SHP77 treated with DMSO at 0.1 percent for 48 hours (cell line): ENCODE measurements at regions not wholly inside any gene's neighbourhood (a gene's known extent, or its start where the extent isn't known, plus 50 kb on each side); places are given as distances from the start of the nearest gene placed in this dataset.

Source experiments
- DNase-seq: peaks from one replicate; lab custom pipeline; 2025; lab: John Stamatoyannopoulos, UW

DNA sequence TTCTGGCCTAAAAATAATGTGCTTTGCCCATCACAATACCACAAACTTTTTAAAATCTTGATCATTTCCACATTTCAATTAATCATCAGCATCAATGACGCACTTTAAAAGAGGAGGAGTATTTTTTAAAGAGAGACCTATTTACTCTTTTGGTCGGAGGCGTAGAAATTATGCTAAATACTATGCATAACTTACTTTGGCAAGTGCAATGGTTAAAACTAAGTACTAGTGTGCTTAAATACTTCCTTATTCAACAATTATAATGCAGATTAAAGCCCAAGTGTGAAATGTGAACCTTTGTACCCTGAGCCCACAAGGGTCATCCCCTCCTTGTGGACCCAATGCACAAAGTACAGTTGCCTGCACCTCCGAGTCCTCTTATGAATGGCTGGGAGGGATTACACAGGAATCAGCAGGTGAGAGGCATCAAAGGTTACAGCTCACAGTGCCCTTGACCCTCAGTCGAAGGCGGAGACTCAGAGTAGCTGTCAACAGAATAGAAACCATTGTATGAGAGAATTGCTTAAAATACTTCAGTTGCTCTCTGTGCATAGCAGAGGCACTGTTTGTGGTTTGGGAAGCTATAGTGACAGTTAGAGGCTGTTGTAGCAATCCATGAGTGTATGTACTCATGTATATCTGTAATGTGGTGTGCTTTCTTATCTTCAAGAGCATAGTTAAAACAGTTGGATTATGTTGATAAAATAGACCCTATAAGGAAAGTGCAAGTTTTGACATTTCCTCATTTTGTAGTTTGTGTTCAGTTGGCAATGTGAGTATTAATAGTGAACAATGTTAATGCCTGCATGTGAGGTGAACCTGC is 151.7 kb upstream of the ITGA4 start:
- DNase-seq: no peak

DNA sequence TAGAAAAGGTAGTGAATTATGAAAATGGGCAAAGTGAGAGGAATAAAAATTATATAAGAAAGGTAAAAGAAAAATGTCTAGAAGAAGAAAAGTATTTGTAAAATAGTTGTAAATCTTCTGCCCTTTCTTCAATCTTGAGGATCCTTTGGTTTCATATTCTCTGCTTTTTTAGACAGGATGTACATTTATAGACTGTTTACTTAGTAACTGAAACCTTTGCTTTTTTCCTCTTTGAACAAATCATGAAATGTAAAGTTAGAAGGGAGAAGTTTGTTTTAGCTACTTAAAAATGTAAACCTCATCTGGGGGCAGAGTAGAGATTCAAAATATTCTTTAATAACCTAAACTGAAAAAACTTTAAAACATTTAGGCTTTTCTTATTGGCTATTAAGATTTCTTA is 150.4 kb upstream of the ITGA4 start:
- no peak for DNase-seq

DNA sequence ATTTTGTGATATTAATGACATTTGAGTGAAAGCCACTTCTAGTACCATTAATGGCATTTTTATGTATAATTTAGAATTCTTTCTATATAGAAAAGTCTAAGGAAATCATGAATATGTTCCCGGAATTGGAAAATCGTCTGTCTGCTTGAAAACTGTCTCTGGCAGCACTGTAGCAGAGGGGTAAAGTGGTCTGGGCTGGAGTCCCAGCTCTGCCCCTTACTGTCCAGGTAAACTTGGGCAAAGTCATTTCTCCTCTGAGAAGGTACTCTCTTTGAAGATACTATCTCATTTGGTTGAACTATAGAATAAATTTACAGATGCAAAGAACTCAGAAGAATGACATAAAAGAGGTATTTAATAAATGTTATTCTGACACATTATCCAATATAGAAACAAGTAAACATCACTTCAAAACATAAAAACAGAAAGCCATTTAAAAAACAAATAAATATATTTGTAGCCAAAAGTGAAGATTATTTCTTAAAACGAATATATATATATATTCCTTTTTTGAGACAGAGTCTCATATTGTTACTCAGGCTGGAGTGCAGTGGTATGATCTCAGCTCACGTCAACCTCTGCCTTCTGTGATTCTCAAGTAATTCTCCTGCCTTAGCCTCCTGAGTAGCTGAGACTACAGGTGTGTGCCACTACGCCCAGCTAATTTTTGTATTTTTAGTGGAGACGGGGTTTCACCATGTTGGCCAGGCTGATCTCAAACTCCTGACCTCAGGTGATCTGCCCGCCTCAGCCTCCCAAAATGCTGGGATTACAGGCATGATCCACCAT is 149.8 kb upstream of the ITGA4 start:
- no peak for DNase-seq

DNA sequence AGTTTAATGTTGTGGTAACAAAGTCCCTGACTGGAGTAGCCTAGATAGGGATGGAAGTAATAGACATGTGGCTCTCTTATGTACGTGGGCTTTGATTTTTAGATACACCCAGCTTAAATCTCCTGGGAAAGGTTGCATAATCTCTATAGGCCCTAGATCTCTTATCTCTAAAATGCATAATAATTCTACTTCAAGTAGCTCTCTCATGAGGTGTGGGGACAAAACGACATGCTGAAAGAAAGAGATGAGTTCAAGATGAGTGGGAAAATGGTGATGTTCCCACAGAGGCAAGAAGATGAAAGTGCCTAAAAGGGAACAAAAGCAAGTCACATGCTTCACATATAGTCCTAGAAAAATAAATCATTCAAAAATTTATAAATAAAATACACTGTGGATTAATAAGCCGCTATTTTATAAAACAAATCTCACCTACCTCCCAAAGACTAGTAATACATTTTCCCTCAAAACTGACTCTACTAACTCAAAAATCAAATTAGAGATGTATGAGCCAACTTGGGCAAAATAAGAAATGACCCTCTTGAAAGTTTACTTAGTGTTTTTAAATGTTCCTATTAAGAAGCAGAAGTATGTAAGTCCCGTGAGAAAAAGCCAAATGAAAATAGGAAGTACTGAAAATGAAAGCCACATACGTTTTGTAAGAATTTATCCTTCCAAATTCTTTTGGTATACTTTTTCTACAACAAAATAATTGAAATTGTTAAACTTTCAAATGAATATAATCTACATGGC is 148.2 kb upstream of the ITGA4 start:
- no peak for DNase-seq

DNA sequence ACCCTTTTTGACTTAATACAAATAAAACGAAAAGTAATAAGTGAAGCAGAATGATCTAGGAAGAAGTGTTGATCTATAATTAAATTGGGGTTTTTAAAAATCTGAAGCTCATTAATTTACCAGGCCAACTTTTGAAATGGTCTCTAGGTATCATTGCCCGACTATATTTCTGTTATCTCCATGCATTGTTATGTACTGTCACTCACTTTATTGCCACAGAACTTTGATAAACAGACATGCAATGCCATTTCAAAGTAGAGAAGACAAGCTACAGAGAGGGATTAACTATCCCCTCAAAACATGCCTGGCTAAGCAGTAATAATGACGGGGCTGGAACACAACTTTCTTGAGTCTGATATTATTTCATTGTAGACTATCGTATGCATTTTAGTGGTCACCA is 147.6 kb upstream of the ITGA4 start:
- no peak for DNase-seq

DNA sequence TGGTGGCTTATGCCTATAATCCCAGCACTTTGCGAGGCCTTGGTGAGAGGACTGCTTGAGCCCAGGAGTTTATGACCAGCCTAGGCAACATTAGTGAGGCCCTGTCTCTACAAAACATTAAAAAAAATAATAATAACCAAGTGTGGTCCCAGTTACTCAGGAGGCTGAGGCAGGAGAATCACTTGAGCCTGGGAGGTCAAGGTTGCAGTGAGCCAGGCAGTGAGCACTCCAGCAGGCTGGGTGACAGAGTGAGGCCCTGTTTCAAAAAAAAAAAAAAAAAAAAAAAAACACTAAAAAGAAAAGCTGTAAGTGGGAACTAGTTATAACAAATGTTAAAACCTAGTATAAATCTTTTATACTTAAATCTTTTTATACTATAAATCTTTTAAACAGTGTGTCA is 146.2 kb upstream of the ITGA4 start:
- DNase-seq: no peak

DNA sequence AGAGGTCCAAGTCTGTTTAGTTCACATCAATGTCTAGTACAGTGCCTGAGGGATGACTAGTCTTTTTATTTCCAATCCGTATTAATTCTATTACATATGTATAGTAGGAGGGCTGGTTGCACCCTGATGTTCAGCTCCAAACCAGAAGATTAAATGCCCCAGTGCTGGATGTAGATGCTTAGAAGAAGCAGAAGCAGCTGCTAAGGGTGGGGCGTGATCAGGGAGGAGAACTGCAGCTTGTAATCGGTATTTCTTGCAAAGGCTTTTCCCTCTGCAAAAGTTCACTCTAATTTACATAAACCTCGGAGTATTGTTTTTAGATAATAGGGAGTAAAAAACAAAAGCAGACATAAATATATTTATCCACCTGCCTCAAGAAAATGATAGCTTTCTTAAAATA is 145.3 kb upstream of the ITGA4 start:
- DNase-seq: no peak

DNA sequence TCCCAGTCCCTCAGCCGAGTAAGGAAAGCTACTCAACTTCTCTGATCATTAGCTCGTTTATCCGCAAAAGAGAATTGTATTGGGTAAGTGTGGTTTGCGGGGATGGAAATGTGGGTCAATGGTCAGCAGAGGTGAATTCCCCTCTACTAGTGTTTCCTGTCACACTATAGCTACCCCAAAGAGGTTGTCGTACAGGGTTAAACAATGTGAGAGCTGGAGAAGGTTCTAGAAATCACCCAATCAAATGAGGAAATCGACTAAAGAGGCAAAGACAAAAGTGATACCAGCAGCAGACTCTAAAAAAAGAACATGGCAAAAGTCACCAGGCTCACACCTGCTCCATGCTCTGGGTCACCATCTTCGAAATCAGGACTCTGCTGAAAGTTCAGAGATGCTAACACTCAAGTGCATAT is 144.7 kb upstream of the ITGA4 start:
- DNase-seq: no peak

DNA sequence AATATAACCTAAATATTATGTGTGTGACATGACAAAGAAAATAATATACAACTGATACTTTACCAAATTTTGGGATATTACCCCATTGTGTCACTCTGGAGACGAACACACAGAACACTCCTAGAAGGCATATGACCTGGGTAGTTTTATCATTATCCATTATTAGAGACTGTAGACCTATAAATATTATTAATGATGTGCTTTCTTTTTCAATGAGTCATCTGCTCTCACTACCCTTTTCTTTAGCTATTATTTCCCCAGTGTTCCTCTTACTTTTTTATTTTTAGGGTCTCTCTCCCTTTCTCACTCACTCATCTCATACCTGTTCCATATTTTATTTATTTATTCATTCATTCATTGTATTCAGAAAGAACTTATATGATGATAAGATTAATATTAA is 143.3 kb upstream of the ITGA4 start:
- DNase-seq: no peak

DNA sequence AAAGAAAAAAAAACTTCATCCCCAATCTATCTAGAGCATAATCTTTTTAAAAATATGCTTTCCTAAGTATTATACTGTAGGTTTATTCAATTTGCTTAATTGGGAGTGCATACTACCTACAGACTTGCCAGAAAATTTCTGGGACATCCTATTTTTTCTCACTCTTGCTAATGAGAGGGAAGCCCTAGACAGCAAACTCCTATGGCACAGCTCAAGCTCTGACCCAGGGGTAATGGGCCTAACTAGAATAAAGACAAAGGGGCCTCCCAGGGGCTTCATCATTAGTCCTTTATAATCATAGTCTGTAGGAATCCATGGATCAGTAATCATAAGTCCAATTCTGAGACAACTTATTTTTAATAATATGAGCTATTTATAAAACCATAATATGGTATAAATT is 142.6 kb upstream of the ITGA4 start:
- no peak for DNase-seq

DNA sequence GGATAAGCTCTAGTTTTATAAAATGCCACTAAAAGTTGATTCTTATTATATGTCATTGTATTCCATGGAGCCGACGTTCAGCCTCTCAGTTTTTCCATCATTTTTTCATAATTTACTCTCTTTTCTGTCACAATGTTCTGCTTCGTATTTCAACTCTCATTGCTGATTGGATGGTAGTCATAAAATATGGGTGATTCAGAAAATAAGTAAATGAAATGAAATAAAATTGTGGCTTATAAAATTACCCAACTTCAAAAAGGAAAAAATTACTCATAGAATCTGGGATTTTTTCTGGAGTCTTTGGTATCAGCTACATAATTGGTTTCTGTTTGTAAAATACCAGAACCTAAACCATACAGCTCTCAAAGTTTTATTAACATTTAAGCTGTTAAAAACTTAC is 139.7 kb upstream of the ITGA4 start:
- DNase-seq: no peak

DNA sequence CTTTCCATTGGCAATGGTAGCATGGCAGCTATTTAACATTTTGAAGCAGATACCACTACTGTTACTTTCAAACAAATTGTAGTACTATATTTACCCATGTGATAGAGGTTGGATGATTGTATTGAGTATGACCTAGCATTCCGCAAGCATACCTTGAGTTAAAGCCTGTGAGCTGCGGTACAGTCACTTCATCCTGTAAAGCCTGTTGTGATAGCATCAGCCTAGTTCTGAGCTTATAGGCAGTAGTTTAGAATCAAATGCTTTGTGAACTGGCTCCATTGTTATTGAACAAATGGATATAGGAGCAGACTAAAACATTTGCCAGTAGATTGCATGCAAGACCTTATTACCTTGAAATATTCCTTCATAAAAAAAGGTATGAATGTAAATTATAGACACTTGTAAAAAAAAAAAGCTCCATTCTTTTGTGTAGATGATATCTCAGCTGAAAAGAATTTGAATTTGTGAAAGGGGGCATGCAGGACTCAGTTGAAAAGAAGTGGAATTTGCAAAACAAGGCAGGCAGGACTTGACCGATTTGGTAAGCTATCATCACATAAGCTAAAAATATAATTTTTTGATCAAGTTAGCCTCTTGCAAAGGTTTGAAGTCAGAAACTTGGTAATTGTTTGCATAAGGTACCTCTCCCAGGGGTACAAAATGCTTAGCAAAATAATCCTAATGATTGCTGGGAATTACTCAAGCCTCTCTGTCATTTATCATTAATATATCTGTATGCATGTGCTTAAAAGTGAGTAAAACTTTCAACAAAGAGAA is 138.5 kb upstream of the ITGA4 start:
- no peak for DNase-seq

DNA sequence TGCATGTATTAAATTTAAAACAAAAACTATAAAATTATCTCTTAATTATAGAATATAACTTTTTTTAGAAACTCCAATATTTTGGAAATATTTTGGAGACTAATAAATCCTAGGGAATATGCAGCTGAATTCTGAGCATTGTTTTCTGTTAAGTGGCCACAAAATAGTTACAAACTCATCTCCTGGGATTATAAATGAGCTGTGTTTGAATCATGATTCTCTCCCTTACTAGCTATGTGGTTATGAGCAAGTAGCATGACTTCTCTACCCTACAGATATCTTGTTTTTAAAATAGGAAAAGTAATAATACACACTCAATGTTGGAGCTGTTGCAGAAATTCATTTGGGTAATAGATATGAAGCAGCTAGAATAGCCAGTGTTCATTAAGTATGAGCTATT is 137.9 kb upstream of the ITGA4 start:
- no peak for DNase-seq

DNA sequence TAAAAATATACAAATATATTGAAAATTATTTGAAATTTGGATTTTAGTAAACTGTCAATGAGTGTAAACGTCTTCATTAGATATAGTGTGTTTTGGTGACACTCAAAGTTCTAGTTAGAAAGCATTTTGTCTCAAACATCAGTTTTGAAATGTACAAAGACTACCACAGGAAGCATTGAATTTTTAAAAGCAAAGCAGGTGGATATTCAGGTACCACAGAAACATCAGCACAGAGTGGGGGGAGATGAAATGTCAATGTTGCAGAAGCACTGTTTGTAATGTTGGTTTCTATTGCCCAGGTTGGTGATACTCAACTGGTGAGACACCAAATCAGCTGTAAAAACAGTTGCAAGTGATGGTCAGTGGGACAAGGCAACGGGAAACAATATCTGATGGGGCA is 136.5 kb upstream of the ITGA4 start:
- no peak for DNase-seq

DNA sequence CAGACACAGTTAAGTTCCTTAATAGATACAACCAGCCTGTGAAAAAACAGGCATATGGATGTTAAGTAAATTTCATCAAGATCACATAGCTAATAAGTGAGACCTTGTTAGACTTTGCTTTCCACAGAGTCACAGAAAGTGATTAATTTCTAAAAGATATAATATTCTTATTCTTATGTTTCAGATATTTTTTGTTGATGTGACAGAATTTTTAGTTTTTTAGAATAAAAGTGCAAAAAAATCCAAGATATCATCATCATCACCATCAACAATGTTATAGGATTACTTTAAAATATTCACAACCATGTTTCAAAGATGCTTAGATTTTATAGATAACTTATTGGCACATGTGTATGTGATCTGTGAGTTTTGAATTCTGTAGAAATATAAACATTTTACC is 132.3 kb upstream of the ITGA4 start:
- no peak for DNase-seq

DNA sequence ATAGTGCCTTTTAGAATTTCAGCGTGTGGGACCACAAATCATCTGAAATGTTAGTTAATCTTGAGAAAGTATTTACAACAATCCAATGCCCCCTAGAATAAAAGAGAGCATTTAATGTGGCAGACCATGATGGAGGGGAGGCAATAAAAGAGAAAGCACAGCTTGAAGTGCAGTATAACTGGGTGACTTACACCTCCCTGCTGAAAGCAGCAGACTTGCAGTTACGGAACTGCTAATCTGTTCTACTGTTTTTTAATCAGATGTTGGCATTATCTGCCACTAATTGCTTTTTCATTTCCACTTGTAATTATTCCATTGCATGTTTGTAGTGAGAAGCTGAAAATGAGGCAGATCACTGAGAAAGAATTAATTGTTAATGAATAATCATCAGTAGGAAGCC is 130.5 kb upstream of the ITGA4 start:
- DNase-seq: no peak

DNA sequence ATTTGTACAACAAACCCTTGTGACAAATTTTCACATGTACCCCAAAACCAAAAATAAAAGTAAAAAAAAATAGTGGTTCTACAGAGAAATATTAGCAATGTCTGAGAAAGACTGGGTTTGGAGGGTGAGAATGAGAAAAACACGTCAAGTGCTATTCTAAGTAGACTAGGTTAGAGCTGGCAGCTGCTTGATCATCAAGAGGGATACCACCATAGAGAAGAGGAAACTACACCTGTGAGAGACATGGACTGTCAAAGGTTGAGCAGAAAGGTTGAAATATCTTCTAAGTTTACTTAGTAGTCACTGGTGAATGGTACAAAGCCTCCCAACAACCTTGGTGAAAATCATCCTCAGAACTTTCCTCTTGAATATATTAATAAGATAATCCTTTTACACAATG is 126.9 kb upstream of the ITGA4 start:
- DNase-seq: no peak

DNA sequence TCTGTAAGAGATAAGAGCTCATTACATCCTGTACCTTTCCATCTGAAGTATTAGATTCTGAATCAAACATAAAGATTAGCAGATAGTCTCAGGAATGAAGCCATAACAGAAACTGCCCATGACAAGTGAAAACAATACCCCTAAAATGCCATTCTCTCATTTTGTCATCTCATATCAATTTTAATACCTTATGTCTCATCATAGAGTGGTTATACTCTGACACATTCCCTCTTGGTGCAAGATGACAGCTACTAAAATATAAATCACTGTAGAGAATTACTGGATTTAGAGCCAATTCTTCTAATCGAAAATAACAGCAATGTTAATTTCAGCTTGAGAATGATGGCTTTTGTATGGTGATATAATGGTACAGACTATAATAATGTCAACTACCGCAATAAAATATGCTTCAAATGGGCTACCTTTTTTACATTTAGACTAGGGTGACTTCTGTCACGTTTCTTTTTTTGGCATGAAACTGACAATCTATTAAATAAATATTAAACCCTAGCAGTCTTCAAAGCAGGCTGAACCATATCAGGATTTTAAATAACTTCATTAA is 125.1 kb upstream of the ITGA4 start:
- DNase-seq: no peak

DNA sequence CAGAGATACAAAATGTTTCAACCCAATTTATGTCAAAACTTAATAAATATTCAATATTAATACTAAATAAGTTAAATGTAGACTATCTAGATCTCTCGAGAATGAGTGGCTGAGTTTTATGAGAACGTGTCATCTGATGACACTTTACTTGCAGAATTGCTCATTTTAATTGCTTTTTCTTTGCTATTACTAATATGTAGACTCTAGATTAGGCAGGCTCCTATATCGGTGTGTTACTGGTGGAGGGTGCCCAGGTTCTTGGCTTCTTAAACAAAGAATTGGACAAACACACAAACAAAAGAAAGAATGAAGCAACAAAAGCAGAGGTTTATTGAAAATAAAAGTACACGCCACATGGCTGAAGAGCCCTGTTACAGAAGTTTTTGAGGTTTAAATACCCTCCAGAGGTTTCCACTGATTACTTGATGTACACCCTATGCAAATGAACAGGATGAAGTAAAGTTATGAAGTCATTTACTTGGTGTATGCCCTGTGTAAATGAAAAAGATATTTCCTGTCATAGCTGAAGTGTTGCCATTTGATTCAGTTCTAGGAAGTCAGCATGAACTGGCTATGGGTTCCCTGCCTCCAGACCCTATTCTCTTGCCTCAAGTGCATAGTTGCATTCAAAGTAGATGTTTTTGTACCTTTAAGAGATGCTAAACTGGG is 122.9 kb upstream of the ITGA4 start:
- no peak for DNase-seq

DNA sequence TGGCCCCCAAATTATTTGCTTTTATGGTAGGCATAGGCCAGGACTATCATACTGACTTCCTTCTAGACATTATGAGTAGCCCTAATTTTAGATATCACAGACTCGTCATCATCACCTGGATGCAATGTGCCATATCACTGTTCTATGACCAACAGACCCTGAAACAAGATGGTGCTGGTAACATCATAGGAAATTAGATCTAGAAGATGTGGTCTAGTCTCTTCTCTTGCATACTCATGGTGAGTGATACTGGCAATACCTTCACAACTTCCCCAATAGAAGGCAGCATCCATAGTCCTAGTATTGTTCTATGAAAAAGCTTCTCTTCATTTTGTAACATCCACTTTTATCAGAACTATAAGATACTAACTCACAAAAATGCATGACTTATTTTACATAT is 116.3 kb upstream of the ITGA4 start:
- DNase-seq: no peak
